OCI-LY3 (cell line): ENCODE measurements at regions not wholly inside any gene's neighbourhood (a gene's known extent, or its start where the extent isn't known, plus 50 kb on each side); places are given as distances from the start of the nearest gene placed in this dataset.

Source experiments
- H2AFZ ChIP-seq: fragments of 200-600, 300-600 bp; shearing (Covaris generic); 2 replicates; pipeline ENCODE4 v1.6.0; 2014; ENCODE audit warnings: antibody characterized with exemption, low read depth, low read length
- H3K27ac ChIP-seq: fragments of 200-600, 300-600 bp; sonication (generic); 2 replicates; pipeline ENCODE4 v1.5.1; 2014; ENCODE audit warnings: mild to moderate bottlenecking, low read length, moderate library complexity, mixed read lengths
- H3K27me3 ChIP-seq: fragments of 200-600, 300-600 bp; sonication (generic); 2 replicates; pipeline ENCODE4 v1.6.1; 2014; ENCODE audit warnings: low read depth, low read length, mixed read lengths
- H3K36me3 ChIP-seq: fragments of 200-600, 300-600 bp; sonication (generic); replicated peaks from 2 replicates; pipeline ENCODE3; 2014; ENCODE audit warnings: low read depth, low read length, mixed read lengths
- H3K4me1 ChIP-seq: fragments of 300-600, 200-600 bp; sonication (generic); 2 replicates; pipeline ENCODE4 v1.6.1; 2014; ENCODE audit warnings: low read length, mixed read lengths
- H3K4me2 ChIP-seq: fragments of 200-600, 300-600 bp; sonication (generic); 2 replicates; pipeline ENCODE4 v1.6.1; 2014; ENCODE audit warnings: low read length, mixed read lengths
- H3K4me3 ChIP-seq: fragments of 300-600, 200-600 bp; sonication (generic); 2 replicates; pipeline ENCODE4 v1.5.1; 2014; ENCODE audit warnings: antibody characterized with exemption, mild to moderate bottlenecking, low read length, moderate library complexity
- H3K79me2 ChIP-seq: fragments of 300-600, 200-600 bp; shearing (Covaris generic); 2 replicates; pipeline ENCODE4 v1.6.1; 2014; ENCODE audit warnings: mild to moderate bottlenecking, low read length, mixed read lengths
- H3K9ac ChIP-seq: fragments of 300-600, 200-600 bp; shearing (Covaris generic); 2 replicates; pipeline ENCODE4 v1.6.0; 2014; ENCODE audit warnings: mild to moderate bottlenecking, low read length, moderate library complexity
- H3K9me3 ChIP-seq: fragments of 200-600, 300-600 bp; shearing (Covaris generic); 2 replicates; pipeline ENCODE4 v1.6.1; 2014; ENCODE audit warnings: low read length, mixed read lengths; ENCODE audit not compliant: insufficient read depth
- H4K20me1 ChIP-seq: fragments of 200-600, 300-600 bp; sonication (generic); 2 replicates; pipeline ENCODE4 v1.6.1; 2016; ENCODE audit warnings: low read length, mixed read lengths; ENCODE audit not compliant: insufficient read depth
- EZH2phosphoT487 ChIP-seq: fragments of 200-600 bp; shearing (Covaris generic); IDR thresholded peaks from 2 replicates; pipeline ENCODE4 v1.6.1; 2018; ENCODE audit warnings: antibody characterized with exemption, mixed run types, low read depth
- TF ChIP-seq, protein P1 (sequence below): fragments of 200-600, 300-600 bp; sonication (generic); IDR thresholded peaks from 2 replicates; pipeline ENCODE4 v1.5.1; 2014; ENCODE audit warnings: antibody characterized with exemption, low read length, low read depth

DNA sequence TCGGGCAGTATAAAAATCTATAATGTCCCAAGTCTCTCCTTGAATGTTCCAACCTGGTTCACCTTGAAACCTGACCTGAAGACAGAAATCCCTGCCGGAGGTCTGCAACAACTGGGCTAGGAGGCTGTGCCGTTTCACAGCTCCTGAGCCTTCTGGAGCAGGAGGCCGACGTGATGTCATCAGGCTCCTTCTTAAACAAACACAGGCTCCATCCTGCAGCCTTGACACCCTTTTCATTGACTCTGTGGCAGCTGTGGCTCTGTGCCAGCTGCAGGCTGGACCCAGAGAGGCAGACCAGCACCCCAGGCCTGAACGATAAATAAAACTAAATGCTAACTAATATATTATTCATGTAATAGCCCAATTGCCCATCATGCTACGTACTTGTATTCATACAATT lies 483.9 kb downstream of the CD83 start:
- no peak overlapping the region for H3K4me3 ChIP-seq
- no peaks in the 10 kb centered on the region for H3K36me3 ChIP-seq
- peaks cover 7% of the 10 kb centered on the region; the same call in 1 of the 2 replicates for H3K4me1 ChIP-seq
- H2AFZ ChIP-seq = no peak overlapping the region
- no peak overlapping the region for H3K4me2 ChIP-seq
- no peaks in the 10 kb centered on the region for H3K79me2 ChIP-seq
- no peaks in the 10 kb centered on the region for H3K9me3 ChIP-seq
- no peaks in the 10 kb centered on the region for H3K27me3 ChIP-seq
- H4K20me1 ChIP-seq = no peaks in the 10 kb centered on the region
- H3K27ac ChIP-seq = no peak overlapping the region
- TF ChIP-seq EZH2phosphoT487 = no peak
- TF ChIP-seq, protein P1, sequence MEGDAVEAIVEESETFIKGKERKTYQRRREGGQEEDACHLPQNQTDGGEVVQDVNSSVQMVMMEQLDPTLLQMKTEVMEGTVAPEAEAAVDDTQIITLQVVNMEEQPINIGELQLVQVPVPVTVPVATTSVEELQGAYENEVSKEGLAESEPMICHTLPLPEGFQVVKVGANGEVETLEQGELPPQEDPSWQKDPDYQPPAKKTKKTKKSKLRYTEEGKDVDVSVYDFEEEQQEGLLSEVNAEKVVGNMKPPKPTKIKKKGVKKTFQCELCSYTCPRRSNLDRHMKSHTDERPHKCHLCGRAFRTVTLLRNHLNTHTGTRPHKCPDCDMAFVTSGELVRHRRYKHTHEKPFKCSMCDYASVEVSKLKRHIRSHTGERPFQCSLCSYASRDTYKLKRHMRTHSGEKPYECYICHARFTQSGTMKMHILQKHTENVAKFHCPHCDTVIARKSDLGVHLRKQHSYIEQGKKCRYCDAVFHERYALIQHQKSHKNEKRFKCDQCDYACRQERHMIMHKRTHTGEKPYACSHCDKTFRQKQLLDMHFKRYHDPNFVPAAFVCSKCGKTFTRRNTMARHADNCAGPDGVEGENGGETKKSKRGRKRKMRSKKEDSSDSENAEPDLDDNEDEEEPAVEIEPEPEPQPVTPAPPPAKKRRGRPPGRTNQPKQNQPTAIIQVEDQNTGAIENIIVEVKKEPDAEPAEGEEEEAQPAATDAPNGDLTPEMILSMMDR = no peak
- H3K9ac ChIP-seq = no peak overlapping the region

DNA sequence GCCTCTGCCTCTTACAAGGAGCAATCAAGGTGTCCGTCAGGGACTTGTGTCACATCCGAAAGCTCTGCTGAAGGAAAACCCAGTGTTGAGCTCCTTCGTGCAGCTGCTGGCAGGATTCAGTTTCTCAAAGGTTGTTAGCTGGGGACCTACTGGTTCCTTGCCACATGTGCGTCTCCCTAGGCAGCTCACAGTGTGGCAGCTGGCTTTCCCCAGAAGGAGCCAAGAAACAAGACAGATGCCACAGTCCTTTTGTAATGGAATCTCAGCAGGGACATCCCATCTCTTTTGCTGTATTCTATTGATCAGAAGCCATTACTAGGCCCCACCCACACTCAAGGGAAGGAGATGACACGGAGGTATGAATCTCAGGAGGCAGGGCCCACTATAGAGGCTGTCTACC lies 488.8 kb downstream of the CD83 start:
- Histone ChIP-seq H3K9ac (no peak overlapping the region), H3K27ac (no peak overlapping the region), H3K4me3 (no peak overlapping the region), H3K4me2 (no peak overlapping the region), H3K36me3 (no peaks in the 10 kb centered on the region), H4K20me1 (no peaks in the 10 kb centered on the region), H3K79me2 (no peaks in the 10 kb centered on the region), H3K9me3 (no peaks in the 10 kb centered on the region), H3K4me1 (no peaks in the 10 kb centered on the region), H3K27me3 (no peaks in the 10 kb centered on the region), H2AFZ (no peak overlapping the region)
- TF ChIP-seq, protein P1 = no peak
- no peak for TF ChIP-seq EZH2phosphoT487

DNA sequence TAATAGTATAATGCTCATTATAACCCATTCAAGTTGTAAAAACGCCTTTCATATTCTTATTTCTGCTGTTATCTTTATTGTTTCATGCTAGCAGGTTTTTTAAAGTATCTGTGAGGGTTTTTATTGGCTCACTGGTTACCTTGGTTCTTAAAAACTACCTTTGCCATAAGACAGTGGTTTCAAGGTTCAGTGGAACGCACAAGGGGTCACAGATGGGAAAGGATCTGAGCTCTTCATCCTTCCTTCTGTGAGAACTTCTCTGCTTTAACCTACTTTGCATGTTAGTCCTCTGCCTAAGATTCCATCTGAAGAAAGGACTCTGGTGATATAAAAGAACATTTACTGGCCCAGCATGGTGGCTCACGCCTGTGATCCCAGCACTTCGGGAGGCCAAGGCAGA lies 492.6 kb downstream of the CD83 start:
- H3K4me2 ChIP-seq = no peak overlapping the region
- no peak overlapping the region for H2AFZ ChIP-seq
- no peak overlapping the region for H3K9ac ChIP-seq
- TF ChIP-seq, protein P1 = no peak
- no peaks in the 10 kb centered on the region for H3K79me2 ChIP-seq
- H3K27me3 ChIP-seq = no peaks in the 10 kb centered on the region
- no peaks in the 10 kb centered on the region for H3K36me3 ChIP-seq
- H4K20me1 ChIP-seq = no peaks in the 10 kb centered on the region
- H3K9me3 ChIP-seq = no peaks in the 10 kb centered on the region
- no peaks in the 10 kb centered on the region for H3K4me1 ChIP-seq
- H3K27ac ChIP-seq = no peak overlapping the region
- H3K4me3 ChIP-seq = no peak overlapping the region

DNA sequence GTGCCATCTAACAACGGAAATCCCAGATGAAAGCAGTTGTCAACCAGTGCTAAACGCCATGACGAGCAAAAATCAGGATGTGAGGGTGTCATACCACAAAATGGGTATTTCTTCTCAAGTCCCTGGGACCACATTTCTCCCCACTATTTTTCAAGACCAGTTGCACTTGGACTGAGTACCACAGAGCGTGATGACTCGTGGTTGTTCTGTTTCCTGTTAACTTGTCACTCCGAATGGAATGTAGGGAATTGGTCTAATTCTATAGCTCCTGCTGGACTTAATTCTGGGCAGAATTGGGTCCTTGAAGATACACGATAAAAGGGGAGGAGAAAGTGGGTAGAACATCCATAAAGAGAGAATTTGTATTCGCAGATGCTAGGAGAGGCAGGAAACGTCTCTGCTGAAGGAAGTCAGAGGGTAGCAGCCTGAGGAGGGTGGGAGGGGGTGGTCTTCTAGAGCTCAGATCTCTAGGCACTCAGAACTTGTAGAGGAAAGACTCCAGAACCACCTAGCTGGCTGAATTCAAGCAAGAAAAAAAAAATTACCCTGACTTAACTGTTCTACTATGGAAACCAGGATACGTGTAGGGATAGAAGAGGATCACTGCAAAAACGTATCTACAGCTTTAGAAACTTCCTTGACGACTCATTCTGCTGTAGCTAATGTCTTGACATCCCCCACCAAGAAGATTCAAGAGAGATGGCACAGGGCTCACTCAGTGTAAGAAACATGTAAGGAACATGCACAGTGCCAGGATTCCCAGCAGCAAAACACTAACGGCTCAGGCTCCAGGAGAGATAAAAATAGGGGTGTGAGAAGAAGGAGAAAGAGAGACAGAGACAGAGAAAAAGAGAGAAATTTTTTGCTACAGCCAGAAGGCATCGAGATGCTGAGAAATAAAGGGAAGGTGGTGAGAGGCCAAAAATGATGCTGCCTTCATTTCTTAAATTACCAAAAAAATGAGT lies 494.7 kb downstream of the CD83 start:
- H3K4me3 ChIP-seq = no peak overlapping the region
- no peaks in the 10 kb centered on the region for H3K79me2 ChIP-seq
- H3K27me3 ChIP-seq = no peaks in the 10 kb centered on the region
- no peak overlapping the region for H2AFZ ChIP-seq
- no peak overlapping the region for H3K9ac ChIP-seq
- TF ChIP-seq, protein P1 = no peak
- no peak for TF ChIP-seq EZH2phosphoT487
- no peaks in the 10 kb centered on the region for H3K4me1 ChIP-seq
- no peaks in the 10 kb centered on the region for H3K36me3 ChIP-seq
- H3K4me2 ChIP-seq = no peak overlapping the region
- H3K9me3 ChIP-seq = 0 out of 2 replicates have a peak, but pooled peaks cover 3% of the 10 kb centered on the region
- no peak overlapping the region for H3K27ac ChIP-seq
- H4K20me1 ChIP-seq = no peaks in the 10 kb centered on the region
